ENCODE measurements at regions not wholly inside any gene's neighbourhood (a gene's known extent, or its start where the extent isn't known, plus 50 kb on each side); places are given as distances from the start of the nearest gene placed in this dataset.

DNA sequence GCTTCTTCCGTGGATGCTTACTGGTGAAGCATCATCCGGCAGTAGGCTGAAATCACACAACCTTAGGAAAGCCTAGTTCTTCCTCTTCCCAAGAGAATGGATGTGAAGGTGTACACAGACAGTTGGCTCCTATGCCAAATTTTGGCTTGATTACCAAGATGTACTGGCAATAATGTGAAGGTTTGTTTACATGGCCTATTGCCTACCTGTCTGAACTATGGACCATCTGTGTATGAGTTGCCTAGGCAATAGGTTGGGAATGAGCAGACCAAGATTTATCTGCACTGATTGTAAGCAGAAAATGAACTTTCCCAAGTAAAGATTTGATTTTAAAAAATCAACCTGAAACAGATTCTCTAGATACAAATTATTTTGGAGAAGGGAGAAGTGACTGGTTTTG, 325.9 kb upstream of the SORCS1 start:
- no peaks in the 10 kb centered on the region for H3K36me3 ChIP-seq (ENCODE audit: low read depth)
- H3K9me3 ChIP-seq: no peaks in the 10 kb centered on the region
- no peak overlapping the region for H3K4me3 ChIP-seq
- intact Hi-C loops (cut with DNase I, micrococcal nuclease): no loop called here
- TF ChIP-seq, protein P1, sequence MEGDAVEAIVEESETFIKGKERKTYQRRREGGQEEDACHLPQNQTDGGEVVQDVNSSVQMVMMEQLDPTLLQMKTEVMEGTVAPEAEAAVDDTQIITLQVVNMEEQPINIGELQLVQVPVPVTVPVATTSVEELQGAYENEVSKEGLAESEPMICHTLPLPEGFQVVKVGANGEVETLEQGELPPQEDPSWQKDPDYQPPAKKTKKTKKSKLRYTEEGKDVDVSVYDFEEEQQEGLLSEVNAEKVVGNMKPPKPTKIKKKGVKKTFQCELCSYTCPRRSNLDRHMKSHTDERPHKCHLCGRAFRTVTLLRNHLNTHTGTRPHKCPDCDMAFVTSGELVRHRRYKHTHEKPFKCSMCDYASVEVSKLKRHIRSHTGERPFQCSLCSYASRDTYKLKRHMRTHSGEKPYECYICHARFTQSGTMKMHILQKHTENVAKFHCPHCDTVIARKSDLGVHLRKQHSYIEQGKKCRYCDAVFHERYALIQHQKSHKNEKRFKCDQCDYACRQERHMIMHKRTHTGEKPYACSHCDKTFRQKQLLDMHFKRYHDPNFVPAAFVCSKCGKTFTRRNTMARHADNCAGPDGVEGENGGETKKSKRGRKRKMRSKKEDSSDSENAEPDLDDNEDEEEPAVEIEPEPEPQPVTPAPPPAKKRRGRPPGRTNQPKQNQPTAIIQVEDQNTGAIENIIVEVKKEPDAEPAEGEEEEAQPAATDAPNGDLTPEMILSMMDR (IDR thresholded peaks at IDR 0.05): no peak
- ATAC-seq (no peak), DNase-seq (no peak)
- no peaks in the 10 kb centered on the region for H3K4me1 ChIP-seq (ENCODE audit: low read depth)

DNA sequence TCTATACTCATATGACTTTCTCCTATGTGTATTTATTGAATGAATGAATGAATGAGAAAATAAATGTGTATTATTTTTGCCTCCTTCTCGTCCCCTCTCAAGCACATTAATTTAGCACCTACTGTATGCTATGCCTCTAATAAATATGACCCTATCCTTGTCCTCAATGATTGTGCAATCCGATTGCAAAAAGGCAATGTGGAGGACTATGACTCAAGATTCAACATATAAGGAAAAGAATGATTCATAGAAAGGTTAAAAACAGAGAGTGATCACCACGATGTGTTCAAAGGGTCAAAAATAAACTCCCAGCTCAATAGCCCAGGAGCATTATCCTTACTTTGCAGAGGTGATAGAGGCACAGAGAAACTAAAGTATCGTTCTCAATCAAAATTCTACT, 322.8 kb upstream of the SORCS1 start:
- Histone ChIP-seq H3K9me3 (no peaks in the 10 kb centered on the region), H3K4me1 (ENCODE audit: low read depth) (no peaks in the 10 kb centered on the region), H3K4me3 (no peak overlapping the region), H3K36me3 (ENCODE audit: low read depth) (no peaks in the 10 kb centered on the region)
- DNase-seq: no peak
- intact Hi-C loops (cut with DNase I, micrococcal nuclease): no loop called here
- TF ChIP-seq, protein P1 (IDR thresholded peaks at IDR 0.05): no peak
- no peak for ATAC-seq

DNA sequence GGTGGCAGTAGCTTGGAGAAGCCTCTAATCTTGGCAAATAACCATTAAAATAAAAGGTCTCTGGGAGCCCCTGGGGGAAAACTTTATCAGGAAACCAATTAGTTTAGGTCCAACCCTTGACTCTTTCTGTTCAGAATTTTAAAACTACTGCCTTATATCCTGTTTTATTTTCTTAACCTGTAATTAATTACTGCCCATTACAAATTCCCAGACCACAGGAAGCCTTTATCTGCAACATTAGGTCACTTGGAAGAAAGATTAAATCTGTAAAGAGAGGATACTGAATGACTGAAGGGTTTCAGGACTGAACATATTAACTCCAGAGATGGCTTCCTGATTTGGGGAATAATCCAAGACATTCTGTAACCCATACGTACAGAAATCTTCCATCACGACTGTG, 320.5 kb upstream of the SORCS1 start:
- no peaks in the 10 kb centered on the region for H3K9me3 ChIP-seq
- DNase-seq (no peak), ATAC-seq (no peak)
- no peaks in the 10 kb centered on the region for H3K36me3 ChIP-seq (ENCODE audit: low read depth)
- TF ChIP-seq, protein P1 (IDR thresholded peaks at IDR 0.05): no peak
- H3K4me3 ChIP-seq: no peak overlapping the region
- no peaks in the 10 kb centered on the region for H3K4me1 ChIP-seq (ENCODE audit: low read depth)
- intact Hi-C loops (cut with DNase I, micrococcal nuclease): no loop called here

DNA sequence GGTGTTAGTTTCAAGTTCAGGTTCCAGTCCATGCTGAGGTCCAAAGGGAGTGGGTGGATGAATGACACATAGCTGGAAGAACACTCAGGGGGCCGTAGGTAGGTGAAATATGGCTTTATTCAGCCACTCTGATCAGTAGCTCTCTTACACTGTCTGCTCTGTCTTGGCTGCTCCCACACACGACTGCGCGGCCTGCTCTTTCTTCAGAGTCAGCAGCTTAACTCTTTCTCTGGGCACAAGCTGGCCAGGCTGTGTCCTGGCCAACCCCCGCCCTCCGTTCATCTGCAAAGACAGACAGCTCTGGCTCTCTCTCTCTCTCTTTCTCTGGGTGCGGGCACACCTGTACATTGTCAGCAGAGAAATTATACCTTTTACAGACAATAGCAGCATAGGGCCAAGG, 317.4 kb upstream of the SORCS1 start:
- no peak for DNase-seq
- intact Hi-C loops (cut with DNase I, micrococcal nuclease): no loop called here
- Histone ChIP-seq H3K9me3 (no peaks in the 10 kb centered on the region), H3K36me3 (ENCODE audit: low read depth) (no peaks in the 10 kb centered on the region), H3K4me3 (no peak overlapping the region), H3K4me1 (ENCODE audit: low read depth) (no peaks in the 10 kb centered on the region)
- TF ChIP-seq, protein P1 (IDR thresholded peaks at IDR 0.05): no peak
- ATAC-seq: no peak

DNA sequence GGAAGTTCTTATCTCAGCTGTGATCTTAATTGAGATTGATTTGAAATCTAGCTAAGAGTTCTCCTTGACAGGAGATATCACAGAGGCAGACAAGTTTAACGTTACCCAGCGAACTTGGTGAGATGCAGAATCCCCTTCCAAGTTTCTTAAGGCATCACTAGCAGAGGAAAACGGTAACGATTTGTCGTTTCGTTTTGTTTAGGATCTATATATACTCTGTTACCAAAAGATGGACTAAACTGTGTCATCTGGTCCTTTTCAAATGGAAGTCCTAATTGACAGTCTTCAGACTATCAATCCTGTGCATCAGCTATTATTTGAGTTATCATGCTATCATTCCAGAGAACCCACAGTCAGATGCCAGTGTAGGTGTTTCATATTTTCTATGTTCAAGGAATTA, 316.7 kb upstream of the SORCS1 start:
- Histone ChIP-seq H3K36me3 (ENCODE audit: low read depth) (no peaks in the 10 kb centered on the region), H3K9me3 (no peaks in the 10 kb centered on the region), H3K4me3 (no peak overlapping the region), H3K4me1 (ENCODE audit: low read depth) (no peaks in the 10 kb centered on the region)
- no peak for ATAC-seq
- intact Hi-C loops (cut with DNase I, micrococcal nuclease): no loop called here
- no peak for DNase-seq
- TF ChIP-seq, protein P1 (IDR thresholded peaks at IDR 0.05): no peak

DNA sequence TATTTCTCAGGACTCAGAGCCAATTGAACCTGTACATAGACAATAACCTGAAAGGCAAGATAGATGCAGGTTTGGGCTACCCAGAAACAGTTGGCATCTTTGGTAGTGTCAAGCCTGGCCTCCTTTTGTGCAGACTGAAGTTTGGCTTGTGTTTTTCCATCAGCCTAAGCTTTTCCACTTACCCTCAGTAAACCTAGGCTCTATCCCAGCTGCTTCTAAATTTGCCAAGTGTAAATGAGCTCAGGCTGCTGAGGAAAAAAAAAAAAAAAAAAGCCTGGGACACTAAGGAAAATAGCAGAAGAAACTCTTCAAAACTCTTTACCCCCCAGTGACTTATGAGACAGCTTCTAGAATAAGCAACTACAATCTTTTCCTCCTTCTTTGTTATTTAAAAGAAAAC, 316.3 kb upstream of the SORCS1 start:
- ATAC-seq (no peak), DNase-seq (no peak)
- Histone ChIP-seq H3K4me1 (ENCODE audit: low read depth) (no peaks in the 10 kb centered on the region), H3K9me3 (no peaks in the 10 kb centered on the region), H3K36me3 (ENCODE audit: low read depth) (no peaks in the 10 kb centered on the region), H3K4me3 (no peak overlapping the region)
- TF ChIP-seq, protein P1 (IDR thresholded peaks at IDR 0.05): no peak
- intact Hi-C loops (cut with DNase I, micrococcal nuclease): no loop called here

Data from mucosa of descending colon (tissue), 3 donors.